ENCODE measurements at regions not wholly inside any gene's neighbourhood (a gene's known extent, or its start where the extent isn't known, plus 50 kb on each side); places are given as distances from the start of the nearest gene placed in this dataset.
"Not testable (repeated sequence)": the region's sequence is repeated elsewhere in the genome, so short reads cannot be mapped to it uniquely, and the experiment has no call there.

GRCh38 chr3:118504906-118505305 lies 529.7 kb downstream of the IGSF11 start:
- DNase-seq (ENCODE audit: low read depth in 3 of 3) = no peak

GRCh38 chr3:118505784-118506183 lies 528.9 kb downstream of the IGSF11 start:
- no peak for DNase-seq (ENCODE audit: low read depth in 3 of 3)

GRCh38 chr3:118511402-118511801 lies 523.2 kb downstream of the IGSF11 start:
- no peak for DNase-seq (ENCODE audit: low read depth in 3 of 3)

GRCh38 chr3:118512301-118512700 lies 522.3 kb downstream of the IGSF11 start:
- no peak for DNase-seq (ENCODE audit: low read depth in 3 of 3)

- no peak for DNase-seq (ENCODE audit: low read depth in 3 of 3)
These were observed 509.6 kb downstream of the IGSF11 start for GRCh38 chr3:118525077-118525476.

GRCh38 chr3:118526758-118527513 lies 507.7 kb downstream of the IGSF11 start:
- no peak for DNase-seq (ENCODE audit: low read depth in 3 of 3)

GRCh38 chr3:118527514-118528044 lies 507.1 kb downstream of the IGSF11 start:
- DNase-seq (ENCODE audit: low read depth in 3 of 3) = no peak

- no peak for DNase-seq (ENCODE audit: low read depth in 3 of 3)
These were observed 505.1 kb downstream of the IGSF11 start for GRCh38 chr3:118529554-118529953.

GRCh38 chr3:118530350-118530922 lies 504.2 kb downstream of the IGSF11 start:
- DNase-seq (ENCODE audit: low read depth in 3 of 3) = no peak

- DNase-seq (ENCODE audit: low read depth in 3 of 3) = not testable (repeated sequence)
These were observed 503.7 kb downstream of the IGSF11 start for GRCh38 chr3:118530927-118531356.

GRCh38 chr3:118531816-118532215 lies 502.8 kb downstream of the IGSF11 start:
- DNase-seq (ENCODE audit: low read depth in 3 of 3) = no peak

- DNase-seq (ENCODE audit: low read depth in 3 of 3) = no peak
These were observed 501.0 kb downstream of the IGSF11 start for GRCh38 chr3:118533676-118534075.

GRCh38 chr3:118534519-118534918 lies 500.1 kb downstream of the IGSF11 start:
- DNase-seq (ENCODE audit: low read depth in 3 of 3) = no peak

- DNase-seq (ENCODE audit: low read depth in 3 of 3) = no peak
These were observed 497.9 kb downstream of the IGSF11 start for GRCh38 chr3:118536764-118537163.

- no peak for DNase-seq (ENCODE audit: low read depth in 3 of 3)
These were observed 497.2 kb downstream of the IGSF11 start for GRCh38 chr3:118537454-118537853.

- DNase-seq (ENCODE audit: low read depth in 3 of 3) = no peak
These were observed 496.5 kb downstream of the IGSF11 start for GRCh38 chr3:118538187-118538586.

GRCh38 chr3:118539820-118540447 lies 494.7 kb downstream of the IGSF11 start:
- DNase-seq (ENCODE audit: low read depth in 3 of 3) = not testable (repeated sequence)

GRCh38 chr3:118540448-118540821 lies 494.2 kb downstream of the IGSF11 start:
- DNase-seq (ENCODE audit: low read depth in 3 of 3) = not testable (repeated sequence)

- DNase-seq (ENCODE audit: low read depth in 3 of 3) = no peak
These were observed 493.8 kb downstream of the IGSF11 start for GRCh38 chr3:118540826-118541225.

GRCh38 chr3:118541796-118542195 lies 492.9 kb downstream of the IGSF11 start:
- no peak for DNase-seq (ENCODE audit: low read depth in 3 of 3)

GRCh38 chr3:118543832-118544231 lies 490.8 kb downstream of the IGSF11 start:
- DNase-seq (ENCODE audit: low read depth in 3 of 3) = no peak

- DNase-seq (ENCODE audit: low read depth in 3 of 3) = no peak
These were observed 490.2 kb downstream of the IGSF11 start for GRCh38 chr3:118544458-118544857.

- DNase-seq (ENCODE audit: low read depth in 3 of 3) = no peak
These were observed 486.2 kb downstream of the IGSF11 start for GRCh38 chr3:118548434-118548833.
